ENCODE measurements at regions not wholly inside any gene's neighbourhood (a gene's known extent, or its start where the extent isn't known, plus 50 kb on each side); places are given as distances from the start of the nearest gene placed in this dataset.
A peak's percentile ranks its signal among the peaks of the same experiment; 100 is the strongest.
"Not testable (repeated sequence)": the region's sequence is repeated elsewhere in the genome, so short reads cannot be mapped to it uniquely, and the experiment has no call there.

DNA sequence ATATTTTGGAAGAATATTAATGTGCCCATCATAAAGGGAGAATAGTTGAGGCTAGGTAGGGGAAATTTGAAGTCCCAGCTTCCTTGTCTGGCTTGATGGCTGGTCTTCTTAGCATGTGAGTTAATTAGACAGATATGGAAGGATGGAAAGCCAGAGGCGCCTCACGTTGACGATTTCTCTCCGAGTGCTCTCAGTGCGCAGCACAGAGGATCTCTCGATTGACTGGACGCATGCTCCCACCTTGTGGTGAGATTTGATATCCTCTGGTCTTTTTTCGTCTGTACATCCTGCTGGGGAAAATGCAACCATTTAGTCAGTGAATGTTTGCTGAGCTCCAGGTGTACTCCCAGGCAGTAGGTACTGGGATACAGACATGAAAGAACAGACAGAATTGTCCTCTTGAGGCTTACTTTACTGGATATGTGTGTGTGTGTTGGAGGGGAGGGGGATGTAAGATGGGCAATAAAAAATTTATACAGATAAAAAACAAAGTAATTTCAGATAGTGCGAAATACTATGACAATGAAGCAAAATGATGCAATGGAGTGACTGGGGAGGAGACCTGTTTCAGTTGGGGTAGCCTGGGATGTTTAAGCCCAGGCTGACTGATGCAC is 66.9 kb upstream of the ZNG1B start (continued):
- TF ChIP-seq, protein P1, sequence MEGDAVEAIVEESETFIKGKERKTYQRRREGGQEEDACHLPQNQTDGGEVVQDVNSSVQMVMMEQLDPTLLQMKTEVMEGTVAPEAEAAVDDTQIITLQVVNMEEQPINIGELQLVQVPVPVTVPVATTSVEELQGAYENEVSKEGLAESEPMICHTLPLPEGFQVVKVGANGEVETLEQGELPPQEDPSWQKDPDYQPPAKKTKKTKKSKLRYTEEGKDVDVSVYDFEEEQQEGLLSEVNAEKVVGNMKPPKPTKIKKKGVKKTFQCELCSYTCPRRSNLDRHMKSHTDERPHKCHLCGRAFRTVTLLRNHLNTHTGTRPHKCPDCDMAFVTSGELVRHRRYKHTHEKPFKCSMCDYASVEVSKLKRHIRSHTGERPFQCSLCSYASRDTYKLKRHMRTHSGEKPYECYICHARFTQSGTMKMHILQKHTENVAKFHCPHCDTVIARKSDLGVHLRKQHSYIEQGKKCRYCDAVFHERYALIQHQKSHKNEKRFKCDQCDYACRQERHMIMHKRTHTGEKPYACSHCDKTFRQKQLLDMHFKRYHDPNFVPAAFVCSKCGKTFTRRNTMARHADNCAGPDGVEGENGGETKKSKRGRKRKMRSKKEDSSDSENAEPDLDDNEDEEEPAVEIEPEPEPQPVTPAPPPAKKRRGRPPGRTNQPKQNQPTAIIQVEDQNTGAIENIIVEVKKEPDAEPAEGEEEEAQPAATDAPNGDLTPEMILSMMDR (IDR thresholded peaks at IDR 0.05 in 2 of 3, conservative IDR thresholded peaks at IDR 0.05 in 1 of 3; ENCODE audit: control insufficient read depth in 2 of 3, extremely low read depth in 1 of 3, insufficient read depth in 1 of 3, low read depth in 3 of 3, low read length in 3 of 3): peak; percentile 44 to 61 (median 53); a peak in 5 of 6 replicates
- no peak for TF ChIP-seq SUPT20H (IDR thresholded peaks at IDR 0.05; ENCODE audit: borderline replicate concordance, control insufficient read depth, low read depth, low read length)
- peak; percentile 73 for TF ChIP-seq RAD21 (IDR thresholded peaks at IDR 0.05; ENCODE audit: insufficient read depth, low read depth, low read length)
- no peak for TF ChIP-seq NR2C2 (IDR thresholded peaks at IDR 0.05; ENCODE audit: borderline replicate concordance, control insufficient read depth, insufficient read length, low read depth)
- TF ChIP-seq YY1 (IDR thresholded peaks at IDR 0.05; ENCODE audit: low read depth, low read length): 0 out of 2 replicates have a peak, but pooled peaks have one; percentile 46
- TF ChIP-seq, protein P2, sequence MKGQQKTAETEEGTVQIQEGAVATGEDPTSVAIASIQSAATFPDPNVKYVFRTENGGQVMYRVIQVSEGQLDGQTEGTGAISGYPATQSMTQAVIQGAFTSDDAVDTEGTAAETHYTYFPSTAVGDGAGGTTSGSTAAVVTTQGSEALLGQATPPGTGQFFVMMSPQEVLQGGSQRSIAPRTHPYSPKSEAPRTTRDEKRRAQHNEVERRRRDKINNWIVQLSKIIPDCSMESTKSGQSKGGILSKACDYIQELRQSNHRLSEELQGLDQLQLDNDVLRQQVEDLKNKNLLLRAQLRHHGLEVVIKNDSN (IDR thresholded peaks at IDR 0.05; ENCODE audit: borderline replicate concordance, extremely low read length, insufficient read depth, low read depth, low read length): no peak

DNA sequence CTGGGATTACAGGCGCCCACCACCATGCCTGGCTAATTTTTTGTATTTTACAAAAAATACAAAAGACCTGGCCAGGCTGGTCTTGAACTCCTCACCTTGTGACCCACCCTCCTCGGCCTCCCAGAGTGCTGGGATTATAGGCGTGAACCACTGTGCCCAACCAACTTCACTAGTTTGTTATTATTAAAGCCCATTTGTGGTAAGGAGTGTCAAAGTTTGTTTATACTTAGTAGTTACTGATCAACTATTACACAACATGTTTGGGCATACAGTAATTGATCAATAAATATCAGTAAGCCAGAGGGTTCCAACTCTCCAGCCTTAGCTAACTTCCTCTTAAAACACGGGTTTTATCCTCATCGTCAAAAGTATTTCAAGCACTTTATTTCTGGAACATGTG is 67.5 kb upstream of the ZNG1B start:
- ATAC-seq (no peak), FAIRE-seq (no peak), DNase-seq (ENCODE audit: low read depth, low spot score) (no peak)
- 42% methylated on average over 5 of the region's 5 CpGs for WGBS (ENCODE audit: insufficient coverage, insufficient replicate concordance, low lambda C conversion rate, missing lambda C conversion rate)
- intact Hi-C loops (cut with micrococcal nuclease; ENCODE audit: unreplicated experiment): loop anchor here (1.0 to 10.0 kb wide), 3 partner anchors 75 to 232 kb away; no protein-coding TSS in a partner anchor
- no peak overlapping the region for H3K27ac ChIP-seq (ENCODE audit: control insufficient read depth, insufficient read depth)
- H3K4me3 ChIP-seq: no peak overlapping the region
- BruUV-seq (replicated peaks): no TSS peak
- no peak for TF ChIP-seq EGR1 (IDR thresholded peaks at IDR 0.05; ENCODE audit: borderline replicate concordance in 1 of 2, low read depth in 2 of 2, low read length in 2 of 2)
- TF ChIP-seq TCF7 (IDR thresholded peaks at IDR 0.05; ENCODE audit: borderline replicate concordance): no peak
- no peaks in the 10 kb centered on the region for H3K9me3 ChIP-seq (replicated peaks; ENCODE audit: control insufficient read depth, insufficient read depth, low read length)
- no peak overlapping the region for H3K9ac ChIP-seq (ENCODE audit: control insufficient read depth, insufficient read depth, low read length)
- no peak overlapping the region for H2AFZ ChIP-seq (ENCODE audit: control insufficient read depth, low read depth, low read length)
- no peaks in the 10 kb centered on the region for H4K20me1 ChIP-seq (ENCODE audit: control insufficient read depth, insufficient read depth)
- H3K79me2 ChIP-seq (ENCODE audit: control insufficient read depth, insufficient read depth, low read length): no peaks in the 10 kb centered on the region
- SMC1A ChIA-PET (ENCODE audit: uncharacterized antibody, unreplicated experiment): interaction anchor here (0.7 to 1.5 kb wide), 4 partner anchors 13 to 235 kb away, joined by 3 to 7 read pairs (median 4); no protein-coding TSS in a partner anchor
- POLR2A ChIA-PET: no interaction called here
- no peaks in the 10 kb centered on the region; a peak in 1 of 4 replicates for H3K27me3 ChIP-seq (replicated peaks in 1 of 2; ENCODE audit: control insufficient read depth in 2 of 2, insufficient read depth in 2 of 2, low read length in 1 of 2)
- in situ Hi-C loops (cut with MboI): loop anchor here (5.0 kb wide), 2 partner anchors 123 to 233 kb away; no protein-coding TSS in a partner anchor
- CTCF ChIA-PET: interaction anchor here (1.0 to 3.2 kb wide), 8 partner anchors 21 to 290 kb away, joined by 3 to 20 read pairs (median 4); no protein-coding TSS in a partner anchor
- RAD21 ChIA-PET (ENCODE audit: unreplicated experiment): interaction anchor here (2.0 kb wide), 1 partner anchor 233 kb away, joined by 13 read pairs; no protein-coding TSS in a partner anchor
- H3K4me1 ChIP-seq (ENCODE audit: control insufficient read depth, insufficient read depth, low read length): no peaks in the 10 kb centered on the region
- no peak overlapping the region for H3K4me2 ChIP-seq (ENCODE audit: control insufficient read depth, insufficient read depth)
- H3K36me3 ChIP-seq (ENCODE audit: control insufficient read depth in 2 of 2, insufficient read depth in 2 of 2, low read length in 1 of 2): no peaks in the 10 kb centered on the region

DNA sequence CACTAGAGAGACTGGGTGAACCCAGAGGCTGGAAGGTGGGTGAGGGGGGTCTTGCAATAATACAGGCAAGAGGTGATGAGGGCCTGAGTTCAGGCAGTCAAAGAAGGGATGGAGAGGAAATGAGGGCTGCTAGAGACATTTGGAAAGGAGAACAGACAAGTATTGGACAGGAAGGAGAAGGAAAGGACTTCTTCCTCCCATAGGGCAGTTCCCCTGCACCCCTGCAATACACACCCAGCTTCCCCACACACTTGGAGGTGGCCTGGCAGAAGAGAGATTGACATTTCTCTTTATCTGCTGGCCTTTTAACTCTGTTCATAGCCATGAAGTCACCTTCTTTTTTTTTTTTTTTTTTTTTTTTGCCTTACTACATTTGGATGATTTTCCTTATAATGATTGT is 68.9 kb upstream of the ZNG1B start:
- H3K4me1 ChIP-seq (ENCODE audit: control insufficient read depth, insufficient read depth, low read length); FAIRE-seq; H3K9ac ChIP-seq (ENCODE audit: control insufficient read depth, insufficient read depth, low read length); BruUV-seq (replicated peaks); in situ Hi-C loops (cut with MboI); DNase-seq (ENCODE audit: low read depth, low spot score); H3K27me3 ChIP-seq (replicated peaks in 1 of 2; ENCODE audit: control insufficient read depth in 2 of 2, insufficient read depth in 2 of 2, low read length in 1 of 2); H3K36me3 ChIP-seq (ENCODE audit: control insufficient read depth in 2 of 2, insufficient read depth in 2 of 2, low read length in 1 of 2); SMC1A ChIA-PET (ENCODE audit: uncharacterized antibody, unreplicated experiment); POLR2A ChIA-PET; intact Hi-C loops (cut with micrococcal nuclease; ENCODE audit: unreplicated experiment); H3K4me2 ChIP-seq (ENCODE audit: control insufficient read depth, insufficient read depth); H3K79me2 ChIP-seq (ENCODE audit: control insufficient read depth, insufficient read depth, low read length); ATAC-seq; H4K20me1 ChIP-seq (ENCODE audit: control insufficient read depth, insufficient read depth); CTCF ChIA-PET; RAD21 ChIA-PET (ENCODE audit: unreplicated experiment); H3K9me3 ChIP-seq (replicated peaks; ENCODE audit: control insufficient read depth, insufficient read depth, low read length); H3K27ac ChIP-seq (ENCODE audit: control insufficient read depth, insufficient read depth); H3K4me3 ChIP-seq; H2AFZ ChIP-seq (ENCODE audit: control insufficient read depth, low read depth, low read length): not testable (repeated sequence)

Data from GM12878 (cell line).